Hepatocyte (in vitro differentiated cells): ENCODE measurements at regions not wholly inside any gene's neighbourhood (a gene's known extent, or its start where the extent isn't known, plus 50 kb on each side); places are given as distances from the start of the nearest gene placed in this dataset.

ENCODE experiments used
- DNase-seq: peaks from one replicate; pipeline ENCODE4 v3.0.0-alpha.2; 2016; ENCODE audit warnings: low spot score
- H2AFZ ChIP-seq: fragments of 200-600 bp; sonication (generic); 2 replicates; pipeline ENCODE4 v1.6.0; 2016; ENCODE audit warnings: antibody characterized with exemption, mild to moderate bottlenecking
- H3K27ac ChIP-seq: fragments of 200-600 bp; sonication (generic); 2 replicates; pipeline ENCODE4 v1.5.1; 2016; ENCODE audit warnings: mild to moderate bottlenecking
- H3K27me3 ChIP-seq: fragments of 200-600 bp; sonication (generic); 2 replicates; pipeline ENCODE4 v1.6.1; 2016
- H3K36me3 ChIP-seq: fragments of 200-600 bp; sonication (generic); replicated peaks from 2 replicates; pipeline ENCODE4 v1.5.1; 2016; ENCODE audit warnings: low read depth; ENCODE audit not compliant: insufficient read depth
- H3K4me1 ChIP-seq: fragments of 200-600 bp; sonication (generic); 2 replicates; pipeline ENCODE4 v1.5.1; 2016; ENCODE audit warnings: mild to moderate bottlenecking, moderate library complexity; ENCODE audit not compliant: insufficient read depth
- H3K4me2 ChIP-seq: fragments of 200-600 bp; sonication (generic); 2 replicates; pipeline ENCODE4 v1.6.0; 2016
- H3K4me3 ChIP-seq: fragments of 200-600 bp; sonication (generic); 2 replicates; pipeline ENCODE4 v1.5.1; 2016; ENCODE audit warnings: mild to moderate bottlenecking
- H3K79me2 ChIP-seq: fragments of 200-600 bp; sonication (generic); 2 replicates; pipeline ENCODE4 v1.6.0; 2017; ENCODE audit warnings: mild to moderate bottlenecking
- H3K9me2 ChIP-seq: fragments of 200-600 bp; sonication (generic); replicated peaks from 2 replicates; pipeline ENCODE4 v1.6.0; 2017; ENCODE audit warnings: mild to moderate bottlenecking; ENCODE audit not compliant: insufficient read depth
- H3K9me3 ChIP-seq: fragments of 200-600 bp; sonication (generic); 2 replicates; pipeline ENCODE4 v1.5.1; 2016; ENCODE audit warnings: low read depth, mild to moderate bottlenecking
- H4K20me1 ChIP-seq: fragments of 200-600 bp; sonication (generic); 2 replicates; pipeline ENCODE4 v1.6.0; 2016; ENCODE audit warnings: mild to moderate bottlenecking; ENCODE audit not compliant: insufficient read depth, poor library complexity, severe bottlenecking
- CTCF ChIP-seq: fragments of 200-600 bp; sonication (generic); IDR thresholded peaks from 2 replicates; pipeline ENCODE4 v1.5.1; 2016; ENCODE audit warnings: antibody characterized with exemption, mild to moderate bottlenecking; ENCODE audit not compliant: poor library complexity
- EZH2 ChIP-seq: fragments of 200-600 bp; sonication (generic); IDR thresholded peaks from 2 replicates; pipeline ENCODE4 v1.6.1; 2016; ENCODE audit warnings: antibody characterized with exemption, mild to moderate bottlenecking, borderline replicate concordance
- EZH2phosphoT487 ChIP-seq: fragments of 200-600 bp; sonication (generic); IDR thresholded peaks from one replicate; pipeline ENCODE4 v1.6.1; 2018; ENCODE audit warnings: antibody characterized with exemption, mild to moderate bottlenecking, low read depth, moderate library complexity; ENCODE audit not compliant: unreplicated experiment, severe bottlenecking
- WGBS: methylation state at CpG from one replicate; pipeline ENCODE4 v1.1.6; 2016; ENCODE audit warnings: low lambda C conversion rate; ENCODE audit errors: missing lambda C conversion rate; 5-methylcytosine and 5-hydroxymethylcytosine counted together

- 77% methylated on average over 6 of the region's 6 CpGs for WGBS
- Histone ChIP-seq H3K9me3 (no peaks in the 10 kb centered on the region), H3K27me3 (peaks cover 21% of the 10 kb centered on the region), H4K20me1 (no peaks in the 10 kb centered on the region), H3K36me3 (no peaks in the 10 kb centered on the region), H3K27ac (no peak overlapping the region), H3K4me2 (no peak overlapping the region), H3K79me2 (no peaks in the 10 kb centered on the region), H3K9me2 (no peaks in the 10 kb centered on the region), H3K4me1 (no peaks in the 10 kb centered on the region), H2AFZ (no peak overlapping the region), H3K4me3 (no peak overlapping the region)
- TF ChIP-seq CTCF = no peak
- no peak for TF ChIP-seq EZH2phosphoT487
- TF ChIP-seq EZH2 = no peak
- no peak for DNase-seq
Observed at GRCh38 chr15:92320012-92320699, 73.5 kb upstream of the ST8SIA2 start.

GRCh38 chr15:92322566-92323355 lies 70.9 kb upstream of the ST8SIA2 start:
- DNase-seq = no peak
- H3K4me2 ChIP-seq = no peak overlapping the region

DNA sequence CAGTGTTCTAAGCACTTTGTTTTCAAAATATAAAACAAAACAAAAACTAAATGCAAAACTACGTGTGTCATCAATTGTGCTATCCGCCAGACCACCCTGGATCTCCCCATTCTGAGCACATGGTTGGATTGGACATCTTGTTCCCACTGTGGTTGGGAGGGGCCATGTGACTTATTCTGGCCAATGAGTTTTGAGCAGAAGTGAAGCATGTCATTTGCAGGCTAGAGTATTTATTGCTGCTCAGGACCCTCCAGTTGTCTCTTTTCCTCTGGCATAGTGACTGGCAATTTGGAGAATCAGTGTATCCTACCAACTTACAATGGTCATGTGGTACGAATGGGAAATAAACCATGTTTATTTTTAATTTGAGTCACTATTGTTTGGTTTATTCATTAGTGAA lies 70.2 kb upstream of the ST8SIA2 start:
- Histone ChIP-seq H3K9me3 (no peaks in the 10 kb centered on the region), H3K27me3 (peaks cover 26% of the 10 kb centered on the region), H3K9me2 (no peaks in the 10 kb centered on the region), H3K4me1 (no peaks in the 10 kb centered on the region), H2AFZ (no peak overlapping the region), H3K4me3 (no peak overlapping the region), H3K36me3 (no peaks in the 10 kb centered on the region), H3K79me2 (no peaks in the 10 kb centered on the region), H3K27ac (no peak overlapping the region), H4K20me1 (no peaks in the 10 kb centered on the region), H3K4me2 (no peak overlapping the region)
- TF ChIP-seq EZH2phosphoT487 (no peak), EZH2 (no peak), CTCF (no peak)
- no peak for DNase-seq
- WGBS = 88% methylated on average over 3 of the region's 3 CpGs

More at GRCh38 chr15:92322566-92323355, 70.9 kb upstream of the ST8SIA2 start:
- TF ChIP-seq CTCF (no peak), EZH2phosphoT487 (no peak), EZH2 (no peak)
- H3K9me2 ChIP-seq = no peaks in the 10 kb centered on the region
- no peak overlapping the region for H3K27ac ChIP-seq
- peaks cover 26% of the 10 kb centered on the region for H3K27me3 ChIP-seq
- no peaks in the 10 kb centered on the region for H3K79me2 ChIP-seq
- H3K4me3 ChIP-seq = no peak overlapping the region
- no peak overlapping the region for H2AFZ ChIP-seq
- 81% methylated on average over 13 of the region's 13 CpGs for WGBS
- H3K4me1 ChIP-seq = no peaks in the 10 kb centered on the region
- H3K36me3 ChIP-seq = no peaks in the 10 kb centered on the region
- H4K20me1 ChIP-seq = no peaks in the 10 kb centered on the region
- H3K9me3 ChIP-seq = no peaks in the 10 kb centered on the region
